ENCODE measurements at regions not wholly inside any gene's neighbourhood (a gene's known extent, or its start where the extent isn't known, plus 50 kb on each side); places are given as distances from the start of the nearest gene placed in this dataset.

- no peaks in the 10 kb centered on the region for H3K4me1 ChIP-seq
- no peak for DNase-seq
- no peaks in the 10 kb centered on the region for H3K36me3 ChIP-seq
- H3K27me3 ChIP-seq = no peaks in the 10 kb centered on the region
- H3K9me3 ChIP-seq = no peaks in the 10 kb centered on the region
- no peak for TF ChIP-seq CTCF (IDR thresholded peaks at IDR 0.05; ENCODE audit: low read depth, low read length)
- no peak overlapping the region for H3K4me3 ChIP-seq (ENCODE audit: low read depth, low read length)
Measured at GRCh38 chr10:30762620-30763019, 133.1 kb upstream of the LYZL2 start.

GRCh38 chr10:30759423-30759822 lies 129.9 kb upstream of the LYZL2 start:
- Histone ChIP-seq H3K27me3 (no peaks in the 10 kb centered on the region), H3K36me3 (no peaks in the 10 kb centered on the region), H3K4me3 (ENCODE audit: low read depth, low read length) (no peak overlapping the region), H3K9me3 (no peaks in the 10 kb centered on the region), H3K4me1 (no peaks in the 10 kb centered on the region)
- TF ChIP-seq CTCF (IDR thresholded peaks at IDR 0.05; ENCODE audit: low read depth, low read length) = no peak
- no peak for DNase-seq

GRCh38 chr10:30758338-30758737 lies 128.8 kb upstream of the LYZL2 start:
- H3K4me1 ChIP-seq = peaks cover 5% of the 10 kb centered on the region; the same call in 1 of the 2 replicates
- no peak for TF ChIP-seq CTCF (IDR thresholded peaks at IDR 0.05; ENCODE audit: low read depth, low read length)
- H3K27me3 ChIP-seq = no peaks in the 10 kb centered on the region
- no peaks in the 10 kb centered on the region for H3K36me3 ChIP-seq
- DNase-seq = no peak
- H3K4me3 ChIP-seq (ENCODE audit: low read depth, low read length) = no peak overlapping the region
- H3K9me3 ChIP-seq = no peaks in the 10 kb centered on the region

- no peak for TF ChIP-seq CTCF (IDR thresholded peaks at IDR 0.05; ENCODE audit: low read depth, low read length)
- peaks cover 16% of the 10 kb centered on the region for H3K4me1 ChIP-seq
- no peaks in the 10 kb centered on the region for H3K36me3 ChIP-seq
- H3K9me3 ChIP-seq = no peaks in the 10 kb centered on the region
- DNase-seq = no peak
- no peak overlapping the region for H3K4me3 ChIP-seq (ENCODE audit: low read depth, low read length)
- H3K27me3 ChIP-seq = no peaks in the 10 kb centered on the region
Measured at GRCh38 chr10:30756896-30757295, 127.3 kb upstream of the LYZL2 start.

GRCh38 chr10:30756151-30756550 lies 126.6 kb upstream of the LYZL2 start:
- TF ChIP-seq CTCF (IDR thresholded peaks at IDR 0.05; ENCODE audit: low read depth, low read length) = no peak
- no peaks in the 10 kb centered on the region for H3K36me3 ChIP-seq
- H3K4me3 ChIP-seq (ENCODE audit: low read depth, low read length) = no peak overlapping the region
- H3K27me3 ChIP-seq = no peaks in the 10 kb centered on the region
- peaks cover 24% of the 10 kb centered on the region for H3K4me1 ChIP-seq
- no peaks in the 10 kb centered on the region for H3K9me3 ChIP-seq
- no peak for DNase-seq

- no peaks in the 10 kb centered on the region for H3K36me3 ChIP-seq
- H3K4me3 ChIP-seq (ENCODE audit: low read depth, low read length) = no peak overlapping the region
- no peak for DNase-seq
- peaks cover 25% of the 10 kb centered on the region for H3K4me1 ChIP-seq
- TF ChIP-seq CTCF (IDR thresholded peaks at IDR 0.05; ENCODE audit: low read depth, low read length) = no peak
- no peaks in the 10 kb centered on the region for H3K9me3 ChIP-seq
- H3K27me3 ChIP-seq = no peaks in the 10 kb centered on the region
Measured at GRCh38 chr10:30755441-30755953, 125.9 kb upstream of the LYZL2 start.

All from BE2C (cell line).